ENCODE measurements at regions not wholly inside any gene's neighbourhood (a gene's known extent, or its start where the extent isn't known, plus 50 kb on each side); places are given as distances from the start of the nearest gene placed in this dataset.

- TF ChIP-seq EZH2 (IDR thresholded peaks at IDR 0.05; ENCODE audit: borderline replicate concordance) = no peak
- TF ChIP-seq, protein P1, sequence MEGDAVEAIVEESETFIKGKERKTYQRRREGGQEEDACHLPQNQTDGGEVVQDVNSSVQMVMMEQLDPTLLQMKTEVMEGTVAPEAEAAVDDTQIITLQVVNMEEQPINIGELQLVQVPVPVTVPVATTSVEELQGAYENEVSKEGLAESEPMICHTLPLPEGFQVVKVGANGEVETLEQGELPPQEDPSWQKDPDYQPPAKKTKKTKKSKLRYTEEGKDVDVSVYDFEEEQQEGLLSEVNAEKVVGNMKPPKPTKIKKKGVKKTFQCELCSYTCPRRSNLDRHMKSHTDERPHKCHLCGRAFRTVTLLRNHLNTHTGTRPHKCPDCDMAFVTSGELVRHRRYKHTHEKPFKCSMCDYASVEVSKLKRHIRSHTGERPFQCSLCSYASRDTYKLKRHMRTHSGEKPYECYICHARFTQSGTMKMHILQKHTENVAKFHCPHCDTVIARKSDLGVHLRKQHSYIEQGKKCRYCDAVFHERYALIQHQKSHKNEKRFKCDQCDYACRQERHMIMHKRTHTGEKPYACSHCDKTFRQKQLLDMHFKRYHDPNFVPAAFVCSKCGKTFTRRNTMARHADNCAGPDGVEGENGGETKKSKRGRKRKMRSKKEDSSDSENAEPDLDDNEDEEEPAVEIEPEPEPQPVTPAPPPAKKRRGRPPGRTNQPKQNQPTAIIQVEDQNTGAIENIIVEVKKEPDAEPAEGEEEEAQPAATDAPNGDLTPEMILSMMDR (IDR thresholded peaks at IDR 0.05; ENCODE audit: poor library complexity) = no peak
- TF ChIP-seq EZH2phosphoT487 (IDR thresholded peaks at IDR 0.05; ENCODE audit: low read depth, severe bottlenecking, unreplicated experiment) = no peak
Measured at GRCh38 chrX:79592259-79592658, 225.1 kb upstream of the ITM2A start.

Measured in hepatocyte (in vitro differentiated cells).